HG03439 (cell line): ENCODE measurements at regions not wholly inside any gene's neighbourhood (a gene's known extent, or its start where the extent isn't known, plus 50 kb on each side); places are given as distances from the start of the nearest gene placed in this dataset.
A peak's percentile ranks its signal among the peaks of the same experiment; 100 is the strongest.

ENCODE experiments used
- ATAC-seq: cut with Tn5 transposase; IDR thresholded peaks from one replicate; pipeline ENCODE4 v1.9.1; 2021; ENCODE audit warnings: mild to moderate bottlenecking, moderate library complexity; ENCODE audit not compliant: unreplicated experiment

- no peak for ATAC-seq
Observed at GRCh38 chr2:211129798-211130197, 573.4 kb downstream of the CPS1 start.

- ATAC-seq: no peak
Observed at GRCh38 chr2:211132046-211132445, 575.6 kb downstream of the CPS1 start.

GRCh38 chr2:211132573-211132972 is 576.2 kb downstream of the CPS1 start:
- ATAC-seq: no peak

GRCh38 chr2:211133766-211134165 is 577.4 kb downstream of the CPS1 start:
- ATAC-seq: no peak

- ATAC-seq: no peak
Observed at GRCh38 chr2:211138551-211138950, 582.2 kb downstream of the CPS1 start.

GRCh38 chr2:211141646-211142045 is 585.2 kb downstream of the CPS1 start:
- ATAC-seq: no peak

- ATAC-seq: no peak
Observed at GRCh38 chr2:211144078-211144477, 587.7 kb downstream of the CPS1 start.

- no peak for ATAC-seq
Observed at GRCh38 chr2:211144974-211145665, 588.7 kb downstream of the CPS1 start.

- ATAC-seq: no peak
Observed at GRCh38 chr2:211149731-211150130, 593.3 kb downstream of the CPS1 start.

GRCh38 chr2:211157211-211157610 is 600.8 kb downstream of the CPS1 start:
- no peak for ATAC-seq

GRCh38 chr2:211157856-211158463 is 601.6 kb downstream of the CPS1 start:
- ATAC-seq: peak; percentile 95

GRCh38 chr2:211159972-211160371 is 603.6 kb downstream of the CPS1 start:
- no peak for ATAC-seq

GRCh38 chr2:211161236-211161635 is 604.8 kb downstream of the CPS1 start:
- ATAC-seq: no peak

GRCh38 chr2:211162911-211163310 is 606.5 kb downstream of the CPS1 start:
- ATAC-seq: no peak

- ATAC-seq: no peak
Observed at GRCh38 chr2:211170843-211171242, 614.4 kb downstream of the CPS1 start.

GRCh38 chr2:211174021-211174420 is 617.6 kb downstream of the CPS1 start:
- ATAC-seq: no peak

- ATAC-seq: no peak
Observed at GRCh38 chr2:211174631-211175030, 618.2 kb downstream of the CPS1 start.

GRCh38 chr2:211175956-211176355 is 619.6 kb downstream of the CPS1 start:
- ATAC-seq: no peak

GRCh38 chr2:211176514-211177141 is 620.2 kb downstream of the CPS1 start:
- ATAC-seq: no peak

GRCh38 chr2:211181626-211182025 is 625.2 kb downstream of the CPS1 start:
- ATAC-seq: no peak

GRCh38 chr2:211187602-211188001 is 631.2 kb downstream of the CPS1 start:
- no peak for ATAC-seq

GRCh38 chr2:211203986-211204385 is 647.6 kb downstream of the CPS1 start:
- ATAC-seq: peak; percentile 95
